Astrocyte of the spinal cord (primary cell): ENCODE measurements at regions not wholly inside any gene's neighbourhood (a gene's known extent, or its start where the extent isn't known, plus 50 kb on each side); places are given as distances from the start of the nearest gene placed in this dataset.

ENCODE experiments used
- DNase-seq: peaks from one replicate; pipeline ENCODE4 v3.0.0; 2011; ENCODE audit warnings: low read depth, low spot score
- H3K4me3 ChIP-seq: 2 replicates; pipeline ENCODE4 v1.5.1; 2011; ENCODE audit warnings: low read depth, mild to moderate bottlenecking, low read length, moderate library complexity
- CTCF ChIP-seq: IDR thresholded peaks from 2 replicates; pipeline ENCODE4 v1.5.1; 2012; ENCODE audit warnings: low read depth, mild to moderate bottlenecking, low read length, inconsistent platforms
- in situ Hi-C: cut with HindIII; loops from 2 replicates; pipeline ENCODE4 v1.10.0; 2017; ENCODE audit warnings: low sequenced_read_pairs

- TF ChIP-seq CTCF = no peak
- in situ Hi-C loops = no loop called here
- H3K4me3 ChIP-seq = no peak overlapping the region
- DNase-seq = no peak
Observed at GRCh38 chr9:109722007-109722406, 58.0 kb upstream of the PALM2AKAP2 start.

- DNase-seq = no peak
- in situ Hi-C loops = no loop called here
- H3K4me3 ChIP-seq = no peak overlapping the region
- no peak for TF ChIP-seq CTCF
Observed at GRCh38 chr9:109723781-109724180, 56.2 kb upstream of the PALM2AKAP2 start.

GRCh38 chr9:109725460-109725859, 54.5 kb upstream of the PALM2AKAP2 start:
- in situ Hi-C loops = no loop called here
- TF ChIP-seq CTCF = no peak
- no peak overlapping the region for H3K4me3 ChIP-seq
- DNase-seq = no peak

GRCh38 chr9:109726119-109726518, 53.9 kb upstream of the PALM2AKAP2 start:
- no peak for DNase-seq
- no peak overlapping the region for H3K4me3 ChIP-seq
- no peak for TF ChIP-seq CTCF
- in situ Hi-C loops = no loop called here

- no peak overlapping the region for H3K4me3 ChIP-seq
- DNase-seq = no peak
- in situ Hi-C loops = no loop called here
- TF ChIP-seq CTCF = no peak
Observed at GRCh38 chr9:109728686-109729300, 51.2 kb upstream of the PALM2AKAP2 start.

- DNase-seq = no peak
- H3K4me3 ChIP-seq = no peak overlapping the region
- in situ Hi-C loops = no loop called here
- TF ChIP-seq CTCF = no peak
Observed at GRCh38 chr9:109729513-109729912, 50.5 kb upstream of the PALM2AKAP2 start.
